ENCODE measurements at regions not wholly inside any gene's neighbourhood (a gene's known extent, or its start where the extent isn't known, plus 50 kb on each side); places are given as distances from the start of the nearest gene placed in this dataset.

DNA sequence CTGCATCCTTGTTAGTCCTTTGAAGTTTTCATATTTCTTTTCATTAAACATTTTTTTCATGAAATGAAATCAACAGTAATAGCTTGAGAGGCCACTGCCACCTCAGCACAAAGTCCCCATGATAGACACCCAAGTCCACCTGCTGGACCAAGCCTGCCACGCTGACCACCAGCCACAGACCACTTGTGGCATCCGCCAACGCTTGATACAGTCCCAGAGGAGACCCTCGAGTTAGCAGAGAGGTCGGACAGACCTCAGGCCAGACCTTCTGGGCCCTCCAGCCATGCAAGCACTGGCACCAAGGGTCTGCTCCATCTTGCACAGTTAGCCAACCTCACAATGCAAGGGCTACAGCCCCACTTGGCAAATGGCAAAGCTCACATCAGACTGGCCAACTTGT is 91.8 kb upstream of the RTL6 start:
- WGBS (ENCODE audit: insufficient coverage, insufficient replicate concordance, low lambda C conversion rate, missing lambda C conversion rate): 23% methylated on average over 5 of the region's 5 CpGs
- SMC1A ChIA-PET (ENCODE audit: uncharacterized antibody, unreplicated experiment): no interaction called here
- BruUV-seq (replicated peaks): no TSS peak
- H3K79me2 ChIP-seq (ENCODE audit: control insufficient read depth, insufficient read depth, low read length): no peaks in the 10 kb centered on the region
- no peak for FAIRE-seq
- H3K4me2 ChIP-seq (ENCODE audit: control insufficient read depth, insufficient read depth): no peak overlapping the region
- no peak overlapping the region for H3K27ac ChIP-seq (ENCODE audit: control insufficient read depth, insufficient read depth)
- RAD21 ChIA-PET (ENCODE audit: unreplicated experiment): no interaction called here
- POLR2A ChIA-PET: no interaction called here
- no peak overlapping the region for H3K4me3 ChIP-seq
- in situ Hi-C loops (cut with MboI) (no loop called here), intact Hi-C loops (cut with micrococcal nuclease; ENCODE audit: unreplicated experiment) (no loop called here)
- H3K4me1 ChIP-seq (ENCODE audit: control insufficient read depth, insufficient read depth, low read length): no peaks in the 10 kb centered on the region
- no peak for DNase-seq (ENCODE audit: low read depth, low spot score)
- H3K9ac ChIP-seq (ENCODE audit: control insufficient read depth, insufficient read depth, low read length): no peak overlapping the region
- H2AFZ ChIP-seq (ENCODE audit: control insufficient read depth, low read depth, low read length): no peak overlapping the region
- H3K36me3 ChIP-seq (ENCODE audit: control insufficient read depth in 2 of 2, insufficient read depth in 2 of 2, low read length in 1 of 2): no peaks in the 10 kb centered on the region
- H4K20me1 ChIP-seq (ENCODE audit: control insufficient read depth, insufficient read depth): no peaks in the 10 kb centered on the region
- H3K27me3 ChIP-seq (replicated peaks in 1 of 2; ENCODE audit: control insufficient read depth in 2 of 2, insufficient read depth in 2 of 2, low read length in 1 of 2): peaks cover 2 to 5% of the 10 kb centered on the region in 2 experiments; a peak in 3 of 4 replicates
- ATAC-seq: no peak
- CTCF ChIA-PET: no interaction called here
- no peaks in the 10 kb centered on the region; the same call in 2 of the 3 replicates for H3K9me3 ChIP-seq (replicated peaks; ENCODE audit: control insufficient read depth, insufficient read depth, low read length)
- no peak for TF ChIP-seq GABPA (IDR thresholded peaks at IDR 0.05; ENCODE audit: low read depth)
- TF ChIP-seq KAT2A (conservative IDR thresholded peaks at IDR 0.05; ENCODE audit: control insufficient read depth, low read depth, low read length): no peak
- no peak for TF ChIP-seq FOXK2 (IDR thresholded peaks at IDR 0.05)
- TF ChIP-seq, protein P1, sequence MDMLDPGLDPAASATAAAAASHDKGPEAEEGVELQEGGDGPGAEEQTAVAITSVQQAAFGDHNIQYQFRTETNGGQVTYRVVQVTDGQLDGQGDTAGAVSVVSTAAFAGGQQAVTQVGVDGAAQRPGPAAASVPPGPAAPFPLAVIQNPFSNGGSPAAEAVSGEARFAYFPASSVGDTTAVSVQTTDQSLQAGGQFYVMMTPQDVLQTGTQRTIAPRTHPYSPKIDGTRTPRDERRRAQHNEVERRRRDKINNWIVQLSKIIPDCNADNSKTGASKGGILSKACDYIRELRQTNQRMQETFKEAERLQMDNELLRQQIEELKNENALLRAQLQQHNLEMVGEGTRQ (IDR thresholded peaks at IDR 0.05; ENCODE audit: borderline replicate concordance, low read depth, low read length): no peak
- TF ChIP-seq KDM1A (IDR thresholded peaks at IDR 0.05; ENCODE audit: borderline replicate concordance): no peak
- TF ChIP-seq, protein P2, sequence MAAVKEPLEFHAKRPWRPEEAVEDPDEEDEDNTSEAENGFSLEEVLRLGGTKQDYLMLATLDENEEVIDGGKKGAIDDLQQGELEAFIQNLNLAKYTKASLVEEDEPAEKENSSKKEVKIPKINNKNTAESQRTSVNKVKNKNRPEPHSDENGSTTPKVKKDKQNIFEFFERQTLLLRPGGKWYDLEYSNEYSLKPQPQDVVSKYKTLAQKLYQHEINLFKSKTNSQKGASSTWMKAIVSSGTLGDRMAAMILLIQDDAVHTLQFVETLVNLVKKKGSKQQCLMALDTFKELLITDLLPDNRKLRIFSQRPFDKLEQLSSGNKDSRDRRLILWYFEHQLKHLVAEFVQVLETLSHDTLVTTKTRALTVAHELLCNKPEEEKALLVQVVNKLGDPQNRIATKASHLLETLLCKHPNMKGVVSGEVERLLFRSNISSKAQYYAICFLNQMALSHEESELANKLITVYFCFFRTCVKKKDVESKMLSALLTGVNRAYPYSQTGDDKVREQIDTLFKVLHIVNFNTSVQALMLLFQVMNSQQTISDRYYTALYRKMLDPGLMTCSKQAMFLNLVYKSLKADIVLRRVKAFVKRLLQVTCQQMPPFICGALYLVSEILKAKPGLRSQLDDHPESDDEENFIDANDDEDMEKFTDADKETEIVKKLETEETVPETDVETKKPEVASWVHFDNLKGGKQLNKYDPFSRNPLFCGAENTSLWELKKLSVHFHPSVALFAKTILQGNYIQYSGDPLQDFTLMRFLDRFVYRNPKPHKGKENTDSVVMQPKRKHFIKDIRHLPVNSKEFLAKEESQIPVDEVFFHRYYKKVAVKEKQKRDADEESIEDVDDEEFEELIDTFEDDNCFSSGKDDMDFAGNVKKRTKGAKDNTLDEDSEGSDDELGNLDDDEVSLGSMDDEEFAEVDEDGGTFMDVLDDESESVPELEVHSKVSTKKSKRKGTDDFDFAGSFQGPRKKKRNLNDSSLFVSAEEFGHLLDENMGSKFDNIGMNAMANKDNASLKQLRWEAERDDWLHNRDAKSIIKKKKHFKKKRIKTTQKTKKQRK (IDR thresholded peaks at IDR 0.05; ENCODE audit: low read depth, low read length): no peak
- no peak for TF ChIP-seq RAD51 (IDR thresholded peaks at IDR 0.05)
- TF ChIP-seq, protein P3, sequence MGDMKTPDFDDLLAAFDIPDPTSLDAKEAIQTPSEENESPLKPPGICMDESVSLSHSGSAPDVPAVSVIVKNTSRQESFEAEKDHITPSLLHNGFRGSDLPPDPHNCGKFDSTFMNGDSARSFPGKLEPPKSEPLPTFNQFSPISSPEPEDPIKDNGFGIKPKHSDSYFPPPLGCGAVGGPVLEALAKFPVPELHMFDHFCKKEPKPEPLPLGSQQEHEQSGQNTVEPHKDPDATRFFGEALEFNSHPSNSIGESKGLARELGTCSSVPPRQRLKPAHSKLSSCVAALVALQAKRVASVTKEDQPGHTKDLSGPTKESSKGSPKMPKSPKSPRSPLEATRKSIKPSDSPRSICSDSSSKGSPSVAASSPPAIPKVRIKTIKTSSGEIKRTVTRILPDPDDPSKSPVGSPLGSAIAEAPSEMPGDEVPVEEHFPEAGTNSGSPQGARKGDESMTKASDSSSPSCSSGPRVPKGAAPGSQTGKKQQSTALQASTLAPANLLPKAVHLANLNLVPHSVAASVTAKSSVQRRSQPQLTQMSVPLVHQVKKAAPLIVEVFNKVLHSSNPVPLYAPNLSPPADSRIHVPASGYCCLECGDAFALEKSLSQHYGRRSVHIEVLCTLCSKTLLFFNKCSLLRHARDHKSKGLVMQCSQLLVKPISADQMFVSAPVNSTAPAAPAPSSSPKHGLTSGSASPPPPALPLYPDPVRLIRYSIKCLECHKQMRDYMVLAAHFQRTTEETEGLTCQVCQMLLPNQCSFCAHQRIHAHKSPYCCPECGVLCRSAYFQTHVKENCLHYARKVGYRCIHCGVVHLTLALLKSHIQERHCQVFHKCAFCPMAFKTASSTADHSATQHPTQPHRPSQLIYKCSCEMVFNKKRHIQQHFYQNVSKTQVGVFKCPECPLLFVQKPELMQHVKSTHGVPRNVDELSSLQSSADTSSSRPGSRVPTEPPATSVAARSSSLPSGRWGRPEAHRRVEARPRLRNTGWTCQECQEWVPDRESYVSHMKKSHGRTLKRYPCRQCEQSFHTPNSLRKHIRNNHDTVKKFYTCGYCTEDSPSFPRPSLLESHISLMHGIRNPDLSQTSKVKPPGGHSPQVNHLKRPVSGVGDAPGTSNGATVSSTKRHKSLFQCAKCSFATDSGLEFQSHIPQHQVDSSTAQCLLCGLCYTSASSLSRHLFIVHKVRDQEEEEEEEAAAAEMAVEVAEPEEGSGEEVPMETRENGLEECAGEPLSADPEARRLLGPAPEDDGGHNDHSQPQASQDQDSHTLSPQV (IDR thresholded peaks at IDR 0.05): no peak
- TF ChIP-seq, protein P4, sequence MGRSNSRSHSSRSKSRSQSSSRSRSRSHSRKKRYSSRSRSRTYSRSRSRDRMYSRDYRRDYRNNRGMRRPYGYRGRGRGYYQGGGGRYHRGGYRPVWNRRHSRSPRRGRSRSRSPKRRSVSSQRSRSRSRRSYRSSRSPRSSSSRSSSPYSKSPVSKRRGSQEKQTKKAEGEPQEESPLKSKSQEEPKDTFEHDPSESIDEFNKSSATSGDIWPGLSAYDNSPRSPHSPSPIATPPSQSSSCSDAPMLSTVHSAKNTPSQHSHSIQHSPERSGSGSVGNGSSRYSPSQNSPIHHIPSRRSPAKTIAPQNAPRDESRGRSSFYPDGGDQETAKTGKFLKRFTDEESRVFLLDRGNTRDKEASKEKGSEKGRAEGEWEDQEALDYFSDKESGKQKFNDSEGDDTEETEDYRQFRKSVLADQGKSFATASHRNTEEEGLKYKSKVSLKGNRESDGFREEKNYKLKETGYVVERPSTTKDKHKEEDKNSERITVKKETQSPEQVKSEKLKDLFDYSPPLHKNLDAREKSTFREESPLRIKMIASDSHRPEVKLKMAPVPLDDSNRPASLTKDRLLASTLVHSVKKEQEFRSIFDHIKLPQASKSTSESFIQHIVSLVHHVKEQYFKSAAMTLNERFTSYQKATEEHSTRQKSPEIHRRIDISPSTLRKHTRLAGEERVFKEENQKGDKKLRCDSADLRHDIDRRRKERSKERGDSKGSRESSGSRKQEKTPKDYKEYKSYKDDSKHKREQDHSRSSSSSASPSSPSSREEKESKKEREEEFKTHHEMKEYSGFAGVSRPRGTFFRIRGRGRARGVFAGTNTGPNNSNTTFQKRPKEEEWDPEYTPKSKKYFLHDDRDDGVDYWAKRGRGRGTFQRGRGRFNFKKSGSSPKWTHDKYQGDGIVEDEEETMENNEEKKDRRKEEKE (IDR thresholded peaks at IDR 0.05): no peak
- TF ChIP-seq, protein P5, sequence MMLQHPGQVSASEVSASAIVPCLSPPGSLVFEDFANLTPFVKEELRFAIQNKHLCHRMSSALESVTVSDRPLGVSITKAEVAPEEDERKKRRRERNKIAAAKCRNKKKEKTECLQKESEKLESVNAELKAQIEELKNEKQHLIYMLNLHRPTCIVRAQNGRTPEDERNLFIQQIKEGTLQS (IDR thresholded peaks at IDR 0.05; ENCODE audit: borderline replicate concordance, extremely low read depth, low read depth, low read length): no peak
- no peak for TF ChIP-seq CREM (IDR thresholded peaks at IDR 0.05; ENCODE audit: low read depth)
